DMS53 treated with DMSO at 0.1 percent for 48 hours (cell line): ENCODE measurements at regions not wholly inside any gene's neighbourhood (a gene's known extent, or its start where the extent isn't known, plus 50 kb on each side); places are given as distances from the start of the nearest gene placed in this dataset.

Source experiments
- DNase-seq: peaks from one replicate; lab custom pipeline; 2025; ENCODE audit not compliant: unreplicated experiment; lab: John Stamatoyannopoulos, UW

- no peak for DNase-seq
Observed at GRCh38 chr21:27764056-27764455, 797.2 kb upstream of the ADAMTS5 start.

DNA sequence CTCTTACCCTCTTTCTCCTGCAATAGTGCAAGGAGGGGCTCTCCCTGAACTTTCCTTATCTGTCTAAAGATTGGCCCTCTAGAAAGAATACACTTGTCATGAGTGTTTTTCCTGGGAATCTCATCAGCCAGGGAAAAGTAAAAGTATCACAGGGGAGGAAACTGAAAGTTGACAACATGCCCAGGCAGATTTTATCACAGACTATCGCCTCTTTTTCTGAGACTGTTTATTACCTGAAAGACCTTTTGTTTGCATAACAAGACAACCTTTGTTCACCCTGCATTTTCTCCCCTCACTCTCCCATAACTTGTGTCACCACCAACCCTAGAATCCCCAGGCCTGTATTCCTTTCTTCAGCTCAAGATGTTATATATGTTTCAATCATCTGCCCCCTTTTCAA lies 794.7 kb upstream of the ADAMTS5 start:
- DNase-seq = no peak

- no peak for DNase-seq
Observed at GRCh38 chr21:27759820-27760219, 792.9 kb upstream of the ADAMTS5 start.

- DNase-seq = no peak
Observed at GRCh38 chr21:27759091-27759659, 792.3 kb upstream of the ADAMTS5 start.

- no peak for DNase-seq
Observed at GRCh38 chr21:27756191-27756590, 789.3 kb upstream of the ADAMTS5 start.

- no peak for DNase-seq
Observed at GRCh38 chr21:27743971-27744564, 777.2 kb upstream of the ADAMTS5 start.

GRCh38 chr21:27741736-27742135 lies 774.8 kb upstream of the ADAMTS5 start:
- DNase-seq = no peak

DNA sequence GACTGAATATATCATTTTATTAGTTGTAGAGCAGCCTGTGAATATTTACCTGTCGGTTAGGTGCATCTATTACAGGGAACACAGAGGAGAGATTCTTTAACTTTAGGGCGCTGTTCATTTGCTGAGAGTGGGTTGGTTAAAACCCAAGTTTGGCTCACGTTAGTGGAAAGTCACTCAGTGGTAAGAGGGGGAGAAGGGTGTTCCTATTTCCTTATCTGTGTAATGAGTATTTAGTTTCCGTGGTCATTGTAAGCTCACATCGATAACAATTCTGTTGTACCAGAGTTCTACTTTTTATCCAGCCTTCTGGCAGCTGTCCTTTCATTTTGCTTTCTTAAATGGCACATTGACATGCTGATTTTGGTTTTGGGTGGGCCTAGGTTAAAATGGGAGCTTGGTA lies 773.2 kb upstream of the ADAMTS5 start:
- DNase-seq = no peak

DNA sequence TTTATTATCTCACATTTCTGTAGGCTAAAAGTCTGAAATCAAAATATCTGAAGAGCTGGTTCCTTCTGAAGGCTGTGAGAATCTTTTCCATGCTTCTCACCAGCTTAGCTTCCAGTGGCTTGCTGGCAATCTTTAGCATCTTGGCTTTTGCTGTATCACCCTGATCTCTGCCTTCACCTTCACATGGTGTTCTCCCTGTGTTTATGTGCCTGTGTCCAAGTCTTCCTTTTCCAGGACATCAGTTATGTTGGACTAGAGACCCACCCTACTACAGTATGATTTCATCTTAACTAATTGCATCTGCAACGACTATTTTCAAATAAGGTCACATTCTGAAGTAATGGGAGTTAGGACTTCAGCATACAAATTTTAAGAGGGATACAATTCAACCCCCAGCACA lies 772.3 kb upstream of the ADAMTS5 start:
- DNase-seq = no peak

- no peak for DNase-seq
Observed at GRCh38 chr21:27735699-27736098, 768.8 kb upstream of the ADAMTS5 start.

GRCh38 chr21:27734146-27734545 lies 767.3 kb upstream of the ADAMTS5 start:
- no peak for DNase-seq

DNA sequence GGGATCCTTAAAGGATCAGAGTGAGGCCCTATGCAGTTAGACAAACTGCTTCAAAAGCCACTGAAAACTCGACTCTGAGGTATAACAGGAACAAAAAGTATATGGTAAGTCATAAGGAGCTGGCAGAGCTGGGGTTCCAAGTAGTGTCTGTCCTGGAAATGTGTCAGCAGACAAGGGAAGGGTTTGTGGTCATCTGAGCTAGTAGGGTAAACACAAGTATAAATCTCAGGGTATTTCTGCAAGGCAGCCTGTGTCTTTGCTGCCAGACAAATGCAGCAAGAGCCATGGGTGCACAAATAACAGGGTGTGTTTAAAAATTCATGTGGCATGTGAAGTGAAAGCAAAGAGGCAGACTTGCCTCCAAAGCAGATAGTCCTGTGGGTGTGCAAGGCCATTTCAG lies 759.0 kb upstream of the ADAMTS5 start:
- no peak for DNase-seq

DNA sequence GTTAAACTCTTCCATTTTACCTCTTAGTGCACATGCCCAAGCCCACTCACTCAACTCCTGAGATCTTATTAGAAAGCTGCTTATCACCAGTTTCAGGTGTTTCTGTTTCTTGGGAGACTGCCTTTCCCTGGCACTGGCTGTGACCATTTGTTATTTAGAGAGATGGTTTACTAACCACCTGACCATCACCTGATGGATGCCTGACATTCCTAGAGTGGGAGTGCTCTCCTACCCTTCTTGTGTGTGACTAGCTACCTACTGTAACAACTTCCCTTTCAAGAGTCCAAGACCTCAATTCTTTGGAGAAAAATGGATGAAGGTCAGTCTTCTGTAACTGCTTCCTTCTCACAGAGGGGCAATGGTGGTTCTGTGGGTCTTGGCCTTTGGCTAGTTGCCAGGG lies 755.2 kb upstream of the ADAMTS5 start:
- no peak for DNase-seq

GRCh38 chr21:27721675-27722074 lies 754.8 kb upstream of the ADAMTS5 start:
- no peak for DNase-seq

DNA sequence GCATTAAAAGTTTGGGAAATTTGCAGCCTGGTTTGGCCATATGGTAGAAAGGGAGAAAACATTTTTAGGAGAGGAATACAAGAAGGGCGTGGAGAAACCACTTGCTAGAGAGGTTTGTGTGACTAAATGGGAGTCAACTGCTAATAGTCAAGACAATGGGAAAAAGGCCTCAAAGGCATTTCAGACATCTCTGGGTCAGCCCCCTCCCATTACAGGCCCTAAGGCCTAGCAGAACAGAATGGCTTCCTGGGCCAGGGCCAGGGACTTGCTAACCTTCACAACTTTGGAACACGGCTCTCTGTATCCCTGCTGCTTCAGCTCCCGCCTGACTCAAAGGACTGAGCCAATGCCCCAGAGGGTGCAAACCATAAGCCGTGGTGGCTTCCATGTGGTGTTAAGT lies 752.3 kb upstream of the ADAMTS5 start:
- DNase-seq = no peak

GRCh38 chr21:27715131-27715530 lies 748.2 kb upstream of the ADAMTS5 start:
- DNase-seq = no peak

DNA sequence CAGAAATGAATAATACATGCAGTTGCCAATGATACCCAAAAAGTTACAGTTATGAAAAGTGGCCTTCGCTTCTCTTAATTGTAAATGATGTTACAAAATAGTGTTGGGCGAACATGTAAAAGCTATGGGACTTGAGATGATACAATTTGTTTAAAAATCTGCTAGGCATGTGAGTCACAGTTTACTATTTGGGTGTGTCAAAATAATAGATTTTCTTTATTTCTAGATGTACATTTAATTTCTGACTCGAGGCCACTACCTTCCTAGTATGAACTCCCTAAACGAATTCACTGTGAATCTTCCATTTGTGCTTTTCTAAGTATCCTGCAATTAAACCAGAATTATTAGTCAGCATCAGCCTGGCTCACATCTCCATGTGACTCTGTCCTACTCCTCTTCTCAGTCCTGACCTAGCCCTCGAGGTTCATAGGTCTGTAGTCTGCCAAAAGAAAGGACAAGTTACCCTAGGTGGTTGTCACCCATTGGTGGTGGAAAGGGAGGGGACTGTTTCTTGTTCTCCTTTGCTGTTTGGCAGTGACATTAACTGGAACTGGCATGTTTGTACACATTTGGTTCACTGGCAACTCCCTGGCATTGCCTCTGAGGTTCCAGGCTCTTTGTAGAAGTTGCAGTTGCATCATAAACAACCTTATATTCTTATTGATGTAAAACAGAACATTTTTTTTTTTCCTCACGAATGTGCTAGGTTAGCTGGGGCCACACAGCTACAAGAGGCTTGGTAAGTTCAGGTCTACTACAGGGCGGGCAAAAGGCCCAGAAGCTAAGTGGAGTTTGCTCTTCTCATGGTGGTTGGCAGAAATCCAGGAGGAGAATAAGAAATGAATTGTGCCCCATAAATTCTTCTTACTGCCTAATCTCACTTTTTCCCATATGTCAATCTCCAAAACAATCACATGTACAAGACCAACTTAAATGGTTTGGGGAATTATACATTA lies 746.5 kb upstream of the ADAMTS5 start:
- no peak for DNase-seq

DNA sequence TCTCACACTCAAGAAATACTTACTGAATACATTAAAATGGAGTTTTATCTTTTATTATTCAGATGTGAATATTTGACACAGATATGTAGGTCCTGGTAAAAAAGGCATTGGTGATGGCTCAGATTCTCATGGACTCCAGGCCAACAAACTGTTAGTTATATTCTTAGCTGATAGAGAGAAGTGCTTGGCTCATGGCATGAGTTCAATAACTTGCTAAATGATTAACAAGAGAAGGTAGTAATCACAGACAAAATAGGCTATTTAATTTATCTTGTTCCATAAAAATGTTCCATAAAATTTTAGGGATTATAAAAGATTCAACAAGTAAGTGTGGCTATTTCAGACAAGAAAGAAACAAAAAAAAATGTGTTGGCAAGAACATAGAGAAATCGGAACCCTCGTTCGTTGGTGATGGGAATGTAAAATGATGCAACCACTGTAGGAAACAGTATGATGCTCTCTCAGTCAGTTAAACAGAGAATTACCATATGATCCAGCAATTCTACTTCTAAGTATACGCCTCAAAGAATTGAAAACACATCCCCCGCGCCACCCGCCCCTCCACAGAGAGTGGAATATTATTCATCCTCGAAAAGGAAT lies 737.8 kb upstream of the ADAMTS5 start:
- DNase-seq = no peak

DNA sequence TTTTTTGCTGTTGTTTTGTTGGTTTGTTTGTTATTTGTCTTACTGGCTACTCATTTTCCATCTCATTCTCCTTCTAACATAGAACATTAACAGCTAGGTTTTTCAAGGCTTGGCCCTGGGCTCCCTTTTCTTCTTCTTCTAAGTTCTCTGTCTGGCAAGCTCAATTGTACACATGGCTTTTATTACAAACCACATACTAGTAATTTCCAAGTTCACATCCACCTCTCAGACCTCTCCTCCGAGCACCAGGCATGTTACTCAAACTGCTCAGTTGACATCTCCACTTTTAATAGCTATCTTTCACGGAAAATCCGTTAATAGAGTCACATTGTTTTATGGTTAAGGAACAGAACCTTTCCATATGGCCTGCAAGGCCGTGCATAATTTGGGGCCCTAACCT lies 736.9 kb upstream of the ADAMTS5 start:
- DNase-seq = no peak

DNA sequence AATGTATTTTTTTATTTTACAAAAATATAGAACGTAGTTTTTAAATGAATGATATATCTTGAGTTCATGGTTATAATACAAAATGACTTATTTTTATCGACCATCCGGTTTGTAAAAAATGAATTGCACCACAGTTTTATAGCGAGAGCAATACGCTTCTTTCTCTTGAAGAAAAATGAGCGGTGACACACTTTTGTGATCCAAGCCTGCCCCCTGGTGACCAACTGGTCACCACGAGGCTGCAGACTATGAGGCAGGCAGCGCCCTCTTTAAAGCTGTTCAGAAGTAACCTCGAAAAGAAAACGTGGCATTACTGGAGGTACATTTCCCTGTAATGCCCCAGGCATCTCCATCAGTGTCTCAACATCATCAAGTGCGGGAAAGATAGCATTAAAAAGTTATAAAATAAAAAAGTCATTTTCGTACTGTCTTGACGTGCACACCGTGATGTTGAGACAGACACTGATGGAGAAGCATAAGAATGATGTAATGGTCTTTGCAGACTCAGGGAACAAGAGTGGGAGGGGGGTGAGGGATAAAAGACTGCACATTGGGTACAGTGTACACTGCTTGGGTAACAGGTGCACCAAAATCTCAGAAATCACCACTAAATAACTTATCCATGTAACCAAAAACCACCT lies 734.2 kb upstream of the ADAMTS5 start:
- DNase-seq = peak; percentile 48

DNA sequence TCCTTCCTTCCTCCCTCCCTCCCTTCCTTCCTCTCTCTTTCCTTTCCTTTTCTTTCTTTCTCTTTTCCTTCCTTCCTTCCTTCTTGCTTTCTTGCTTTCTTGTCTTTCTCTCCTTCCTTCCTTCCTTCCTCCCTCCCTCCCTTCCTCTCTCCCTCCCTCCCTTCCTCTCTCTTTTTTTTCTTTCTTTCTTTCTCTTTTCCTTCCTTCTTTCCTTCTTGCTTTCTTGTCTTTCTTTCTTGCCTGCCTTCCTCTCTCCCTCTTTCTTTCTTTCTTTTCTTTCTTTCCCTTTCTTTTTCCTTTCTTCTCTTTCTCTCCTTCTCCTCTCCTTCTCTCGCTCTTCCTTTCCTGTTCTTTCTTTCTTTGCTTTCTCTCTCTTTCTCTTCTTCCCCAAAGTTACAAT lies 728.4 kb upstream of the ADAMTS5 start:
- DNase-seq = no peak
